ENCODE measurements at regions not wholly inside any gene's neighbourhood (a gene's known extent, or its start where the extent isn't known, plus 50 kb on each side); places are given as distances from the start of the nearest gene placed in this dataset.

GRCh38 chrX:98432413-98432812 lies 1548.7 kb downstream of the RPA4 start:
- CTCF ChIA-PET, result interaction anchor here (0.5 kb wide), 1 partner anchor 818 kb away, joined by 4 read pairs; no protein-coding TSS in a partner anchor
- Mint-ChIP-seq H3K4me3 (no peak overlapping the region), H3K4me1 (peaks cover 3% of the 10 kb centered on the region; the same call in 1 of the 2 replicates), H3K9me3 (peaks cover 7% of the 10 kb centered on the region; the same call in 1 of the 2 replicates), H3K36me3 (peaks cover 5% of the 10 kb centered on the region), H3K27ac (no peak overlapping the region), H3K27me3 (ENCODE audit: low read depth) (no peaks in the 10 kb centered on the region)
- POLR2A ChIA-PET, result no interaction called here
- DNase-seq (ENCODE audit: low spot score) (no peak), ATAC-seq (no peak)
- TF ChIP-seq ZNF532 (CRISPR knock-in tag; IDR thresholded peaks at IDR 0.05; ENCODE audit: borderline replicate concordance) (no peak), PRDM15 (CRISPR knock-in tag; IDR thresholded peaks at IDR 0.05) (no peak), ARID4B (CRISPR knock-in tag; IDR thresholded peaks at IDR 0.05; ENCODE audit: borderline replicate concordance) (no peak), ESRRA (CRISPR knock-in tag; IDR thresholded peaks at IDR 0.05; ENCODE audit: borderline replicate concordance) (no peak), ERG (CRISPR knock-in tag; IDR thresholded peaks at IDR 0.05) (no peak), CBFB (CRISPR knock-in tag; IDR thresholded peaks at IDR 0.05; ENCODE audit: low read depth) (no peak), TP53 (CRISPR knock-in tag; IDR thresholded peaks at IDR 0.05) (no peak), AR (CRISPR knock-in tag; IDR thresholded peaks at IDR 0.05) (no peak), E2F4 (CRISPR knock-in tag; IDR thresholded peaks at IDR 0.05; ENCODE audit: borderline replicate concordance, low read depth) (no peak), ELF4 (CRISPR knock-in tag; IDR thresholded peaks at IDR 0.05; ENCODE audit: low read depth) (no peak), GRHL2 (CRISPR knock-in tag; IDR thresholded peaks at IDR 0.05; ENCODE audit: insufficient replicate concordance, severe bottlenecking) (no peak), IRF1 (CRISPR knock-in tag; IDR thresholded peaks at IDR 0.05) (no peak), HMGXB4 (CRISPR knock-in tag; IDR thresholded peaks at IDR 0.05) (no peak), CDX4 (CRISPR knock-in tag; IDR thresholded peaks at IDR 0.05; ENCODE audit: borderline replicate concordance) (no peak), ZBTB21 (CRISPR knock-in tag; IDR thresholded peaks at IDR 0.05; ENCODE audit: borderline replicate concordance) (no peak)
